ENCODE measurements at regions not wholly inside any gene's neighbourhood (a gene's known extent, or its start where the extent isn't known, plus 50 kb on each side); places are given as distances from the start of the nearest gene placed in this dataset.
A peak's percentile ranks its signal among the peaks of the same experiment; 100 is the strongest.

DNA sequence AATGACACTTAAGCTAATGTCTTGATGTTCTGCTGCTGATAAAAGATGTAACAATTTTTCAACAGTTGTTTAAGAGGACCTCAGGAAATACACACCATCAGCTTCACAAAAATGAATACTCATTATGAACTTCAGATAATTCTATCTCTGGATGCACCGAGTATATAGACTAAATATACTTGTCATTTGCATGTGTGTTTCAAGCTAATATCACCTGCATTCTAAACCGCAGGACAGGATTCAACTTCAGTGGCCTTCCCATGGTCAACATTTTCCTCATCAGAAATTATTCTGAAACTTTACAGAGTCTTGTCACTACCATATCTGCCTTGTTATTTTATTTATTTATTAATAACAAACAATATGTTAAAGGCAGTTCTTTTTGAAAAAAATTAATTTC is 717.0 kb upstream of the CCDC179 start:
- no peak for TF ChIP-seq EZH2phosphoT487 (IDR thresholded peaks at IDR 0.05; ENCODE audit: insufficient read depth, low read depth)
- TF ChIP-seq EZH2 (IDR thresholded peaks at IDR 0.05; ENCODE audit: insufficient read depth, poor library complexity, severe bottlenecking) = no peak
- no peak overlapping the region for H3K4me2 ChIP-seq (ENCODE audit: unreplicated experiment)
- WGBS, 2 experiments (ENCODE audit: low coverage in 1 of 2, low lambda C conversion rate in 2 of 2, missing lambda C conversion rate in 2 of 2) = 93 to 98% methylated on average over 2 of the region's 2 CpGs
- H2AFZ ChIP-seq = no peak overlapping the region
- no peaks in the 10 kb centered on the region for H3F3A ChIP-seq (ENCODE audit: insufficient read depth)
- H3K27ac ChIP-seq = no peak overlapping the region
- H3K4me1 ChIP-seq (ENCODE audit: insufficient read depth) = no peaks in the 10 kb centered on the region
- H3K4me3 ChIP-seq = no peak overlapping the region
- in situ Hi-C loops (cut with MboI) = no loop called here
- no peaks in the 10 kb centered on the region for H3K27me3 ChIP-seq (replicated peaks; ENCODE audit: insufficient read depth)
- H3K9ac ChIP-seq = no peak overlapping the region
- no peaks in the 10 kb centered on the region for H3K9me3 ChIP-seq (ENCODE audit: low read depth)
- no peaks in the 10 kb centered on the region for H3K79me2 ChIP-seq (ENCODE audit: insufficient read depth)
- H3K9me2 ChIP-seq (ENCODE audit: insufficient read depth) = no peaks in the 10 kb centered on the region
- no peak for DNase-seq
- H3K36me3 ChIP-seq (ENCODE audit: low read depth) = no peaks in the 10 kb centered on the region
- H4K20me1 ChIP-seq (ENCODE audit: insufficient read depth) = no peaks in the 10 kb centered on the region

DNA sequence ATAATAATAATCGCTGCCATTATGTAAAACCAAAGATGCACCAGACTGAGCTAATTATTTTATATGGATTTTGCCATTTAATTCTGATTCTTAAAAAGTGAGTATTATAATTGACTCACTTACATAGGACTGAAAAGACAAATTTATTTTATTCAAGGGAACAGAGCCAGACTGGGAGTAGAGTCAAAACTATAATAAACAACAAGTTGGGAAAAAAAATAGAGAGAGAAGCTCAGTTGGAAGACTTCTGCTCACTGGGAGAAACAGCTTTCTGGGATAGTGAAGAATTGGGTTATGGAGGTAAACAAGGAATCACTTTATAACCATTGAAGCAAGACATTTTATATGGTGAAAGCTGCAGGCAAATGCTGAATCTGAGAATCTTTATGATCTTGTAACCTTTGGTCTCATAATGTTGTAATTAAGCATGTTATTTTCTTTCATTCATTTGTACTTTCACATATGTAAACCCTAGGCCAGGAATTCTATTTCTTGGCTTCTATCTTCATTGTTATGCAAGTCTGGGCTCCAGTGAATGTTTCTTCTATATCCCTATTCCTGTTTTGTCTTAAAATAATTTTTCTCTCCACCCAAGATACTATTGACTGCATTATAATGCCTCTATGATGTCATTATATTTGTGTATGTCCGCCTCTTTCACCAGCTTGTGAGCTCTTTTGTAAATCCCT is 725.3 kb upstream of the CCDC179 start:
- Histone ChIP-seq H3K27ac (no peak overlapping the region), H3K4me2 (ENCODE audit: unreplicated experiment) (no peak overlapping the region), H3F3A (ENCODE audit: insufficient read depth) (no peaks in the 10 kb centered on the region), H3K9me2 (ENCODE audit: insufficient read depth) (no peaks in the 10 kb centered on the region), H3K27me3 (replicated peaks; ENCODE audit: insufficient read depth) (no peaks in the 10 kb centered on the region), H4K20me1 (ENCODE audit: insufficient read depth) (no peaks in the 10 kb centered on the region), H3K79me2 (ENCODE audit: insufficient read depth) (no peaks in the 10 kb centered on the region), H3K9me3 (ENCODE audit: low read depth) (no peaks in the 10 kb centered on the region), H3K4me3 (no peak overlapping the region), H3K9ac (no peak overlapping the region), H2AFZ (no peak overlapping the region), H3K36me3 (ENCODE audit: low read depth) (no peaks in the 10 kb centered on the region), H3K4me1 (ENCODE audit: insufficient read depth) (0 out of 2 replicates have a peak, but pooled peaks cover 6% of the 10 kb centered on the region)
- in situ Hi-C loops (cut with MboI) = no loop called here
- 23 to 35% methylated on average over 2 of the region's 2 CpGs for WGBS, 2 experiments (ENCODE audit: low coverage in 1 of 2, low lambda C conversion rate in 2 of 2, missing lambda C conversion rate in 2 of 2)
- DNase-seq = peak; percentile 1
- no peak for TF ChIP-seq EZH2phosphoT487 (IDR thresholded peaks at IDR 0.05; ENCODE audit: insufficient read depth, low read depth)
- TF ChIP-seq EZH2 (IDR thresholded peaks at IDR 0.05; ENCODE audit: insufficient read depth, poor library complexity, severe bottlenecking) = no peak

DNA sequence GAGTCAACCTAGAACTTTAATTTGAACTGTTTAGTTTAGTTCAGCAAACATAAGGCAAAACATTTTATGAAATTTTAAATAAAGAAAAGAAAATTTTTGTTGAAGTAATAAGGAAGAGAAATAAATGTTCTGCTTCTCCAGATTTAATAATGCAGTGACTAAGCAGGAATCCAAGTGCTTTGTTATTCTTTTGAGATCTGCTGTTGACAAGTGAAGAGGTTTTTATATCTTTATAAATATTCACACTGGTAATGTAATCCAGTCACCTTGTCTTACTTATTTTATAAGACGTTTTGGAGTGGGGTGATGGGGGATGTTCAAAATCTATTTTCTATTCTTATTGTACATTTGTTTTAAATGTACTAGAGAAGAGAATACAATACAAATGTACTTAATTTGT is 725.9 kb upstream of the CCDC179 start:
- H3K9ac ChIP-seq = no peak overlapping the region
- no peak for DNase-seq
- 4 to 8% methylated on average over 1 of the region's 1 CpG for WGBS, 2 experiments (ENCODE audit: low coverage in 1 of 2, low lambda C conversion rate in 2 of 2, missing lambda C conversion rate in 2 of 2)

DNA sequence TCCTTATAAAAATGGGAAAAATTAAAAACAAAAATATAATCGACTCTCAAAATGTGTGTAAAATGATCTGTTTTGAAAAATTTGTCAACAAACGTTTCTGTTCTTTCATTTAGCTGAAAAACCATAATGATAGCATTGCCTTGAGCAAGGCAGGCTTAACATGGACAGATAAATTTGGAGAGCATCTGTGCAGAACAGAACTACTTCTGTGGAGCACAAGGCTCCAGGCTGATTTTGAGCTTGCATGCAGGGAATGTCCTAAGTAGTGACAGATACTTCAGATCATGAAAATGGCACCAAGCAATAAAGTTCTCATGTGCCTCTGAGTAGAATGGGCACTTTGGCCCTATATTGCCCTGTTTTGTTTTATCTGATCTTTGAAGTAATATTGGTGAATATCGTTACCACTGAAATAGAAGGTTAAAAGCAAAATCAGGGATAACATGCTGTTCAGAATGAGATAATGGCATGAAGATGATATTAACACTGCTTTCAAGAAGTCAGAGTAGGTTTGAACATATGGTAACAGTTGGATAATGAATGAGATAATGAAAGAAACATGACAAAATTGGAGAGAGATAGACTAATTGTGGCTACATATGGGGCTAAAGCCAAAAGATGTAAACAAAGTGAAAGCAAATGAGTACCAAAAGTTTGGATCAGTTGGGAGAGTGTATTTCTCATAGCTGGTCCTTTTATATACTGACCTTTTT is 730.5 kb upstream of the CCDC179 start:
- H3K9me3 ChIP-seq (ENCODE audit: low read depth) = no peaks in the 10 kb centered on the region
- no peak overlapping the region for H3K9ac ChIP-seq
- no peak overlapping the region for H3K4me2 ChIP-seq (ENCODE audit: unreplicated experiment)
- no peaks in the 10 kb centered on the region for H3K9me2 ChIP-seq (ENCODE audit: insufficient read depth)
- 26 to 31% methylated on average over 3 of the region's 3 CpGs for WGBS, 2 experiments (ENCODE audit: low coverage in 1 of 2, low lambda C conversion rate in 2 of 2, missing lambda C conversion rate in 2 of 2)
- DNase-seq = no peak
- H3F3A ChIP-seq (ENCODE audit: insufficient read depth) = no peaks in the 10 kb centered on the region
- H2AFZ ChIP-seq = no peak overlapping the region
- H3K4me1 ChIP-seq (ENCODE audit: insufficient read depth) = 0 out of 2 replicates have a peak, but pooled peaks cover 3% of the 10 kb centered on the region
- no peaks in the 10 kb centered on the region for H3K79me2 ChIP-seq (ENCODE audit: insufficient read depth)
- in situ Hi-C loops (cut with MboI) = no loop called here
- no peak for TF ChIP-seq EZH2phosphoT487 (IDR thresholded peaks at IDR 0.05; ENCODE audit: insufficient read depth, low read depth)
- no peak for TF ChIP-seq EZH2 (IDR thresholded peaks at IDR 0.05; ENCODE audit: insufficient read depth, poor library complexity, severe bottlenecking)
- no peak overlapping the region for H3K27ac ChIP-seq
- H3K36me3 ChIP-seq (ENCODE audit: low read depth) = no peaks in the 10 kb centered on the region
- no peaks in the 10 kb centered on the region for H3K27me3 ChIP-seq (replicated peaks; ENCODE audit: insufficient read depth)
- no peak overlapping the region for H3K4me3 ChIP-seq
- no peaks in the 10 kb centered on the region for H4K20me1 ChIP-seq (ENCODE audit: insufficient read depth)

More for the DNA sequence above, 725.9 kb upstream of the CCDC179 start:
- Histone ChIP-seq H3K79me2 (ENCODE audit: insufficient read depth) (no peaks in the 10 kb centered on the region), H2AFZ (no peak overlapping the region), H3K36me3 (ENCODE audit: low read depth) (no peaks in the 10 kb centered on the region), H3K4me2 (ENCODE audit: unreplicated experiment) (no peak overlapping the region), H3K27ac (no peak overlapping the region), H3K27me3 (replicated peaks; ENCODE audit: insufficient read depth) (no peaks in the 10 kb centered on the region), H3K4me1 (ENCODE audit: insufficient read depth) (0 out of 2 replicates have a peak, but pooled peaks cover 6% of the 10 kb centered on the region), H4K20me1 (ENCODE audit: insufficient read depth) (no peaks in the 10 kb centered on the region), H3F3A (ENCODE audit: insufficient read depth) (no peaks in the 10 kb centered on the region), H3K9me3 (ENCODE audit: low read depth) (no peaks in the 10 kb centered on the region), H3K9me2 (ENCODE audit: insufficient read depth) (no peaks in the 10 kb centered on the region), H3K4me3 (no peak overlapping the region)
- TF ChIP-seq EZH2 (IDR thresholded peaks at IDR 0.05; ENCODE audit: insufficient read depth, poor library complexity, severe bottlenecking) (no peak), EZH2phosphoT487 (IDR thresholded peaks at IDR 0.05; ENCODE audit: insufficient read depth, low read depth) (no peak)
- in situ Hi-C loops (cut with MboI) = no loop called here

Data from GM23248 (cell line).